Neuronal stem cell (in vitro differentiated cells): ENCODE measurements at regions not wholly inside any gene's neighbourhood (a gene's known extent, or its start where the extent isn't known, plus 50 kb on each side); places are given as distances from the start of the nearest gene placed in this dataset.

Experiments
- DNase-seq: peaks from one replicate; pipeline ENCODE4 v3.0.0-alpha.2; 2013; ENCODE audit warnings: low spot score
- H2AFZ ChIP-seq: one replicate; pipeline ENCODE4 v1.6.1; 2013; ENCODE audit warnings: mild to moderate bottlenecking, low read length, inconsistent platforms
- H2AK5ac ChIP-seq: 2 replicates; pipeline ENCODE4 v1.6.1; 2013; ENCODE audit warnings: low read depth, mild to moderate bottlenecking, inconsistent platforms, low read length, moderate library complexity, mixed read lengths
- H2BK120ac ChIP-seq: 2 replicates; pipeline ENCODE4 v1.6.1; 2013; ENCODE audit warnings: low read depth, mild to moderate bottlenecking, inconsistent platforms, low read length, moderate library complexity, mixed read lengths
- H2BK12ac ChIP-seq: one replicate; pipeline ENCODE4 v1.6.1; 2013; ENCODE audit warnings: low read length, inconsistent platforms
- H2BK15ac ChIP-seq: 2 replicates; pipeline ENCODE4 v1.6.1; 2013; ENCODE audit warnings: mild to moderate bottlenecking, low read length, inconsistent platforms, mixed read lengths
- H2BK5ac ChIP-seq: one replicate; pipeline ENCODE4 v1.6.1; 2013; ENCODE audit warnings: inconsistent platforms, mild to moderate bottlenecking, low read length, moderate library complexity
- H3K14ac ChIP-seq: one replicate; pipeline ENCODE4 v1.6.1; 2013; ENCODE audit warnings: low read length, inconsistent platforms
- H3K18ac ChIP-seq: 2 replicates; pipeline ENCODE4 v1.6.1; 2013; ENCODE audit warnings: low read length, inconsistent platforms
- H3K23ac ChIP-seq: 2 replicates; pipeline ENCODE4 v1.6.1; 2013; ENCODE audit warnings: low read depth, mild to moderate bottlenecking, mixed read lengths, low read length, inconsistent platforms; ENCODE audit not compliant: poor library complexity
- H3K27ac ChIP-seq: replicated peaks from 3 replicates; pipeline ENCODE4 v1.5.1; 2013; ENCODE audit warnings: low read length, inconsistent platforms
- H3K27me3 ChIP-seq, 3 experiments: 2 replicates each; pipeline ENCODE4 v1.6.1; 2013; ENCODE audit warnings: low read length in 3 of 3, mild to moderate bottlenecking in 2 of 3, inconsistent platforms in 1 of 3, low read depth in 1 of 3, mixed read lengths in 1 of 3, moderate library complexity in 1 of 3; ENCODE audit not compliant: control insufficient read depth in 3 of 3, insufficient read depth in 3 of 3
- H3K36me3 ChIP-seq, 2 donors: replicated peaks in 1 of 2; 2 replicates each; pipeline ENCODE4 v1.6.1; 2013; ENCODE audit warnings: low read length in 2 of 2; ENCODE audit not compliant: control insufficient read depth in 2 of 2, insufficient read depth in 2 of 2
- H3K4ac ChIP-seq: 2 replicates; pipeline ENCODE4 v1.6.1; 2013; ENCODE audit warnings: inconsistent platforms, mild to moderate bottlenecking, low read length, moderate library complexity
- H3K4me1 ChIP-seq, 2 donors: 1 replicate in 1 of 2; 2 replicates in 1 of 2; pipeline ENCODE4 v1.6.1; 2013; ENCODE audit warnings: low read length in 2 of 2, low read depth in 1 of 2; ENCODE audit not compliant: control insufficient read depth in 2 of 2, insufficient read depth in 1 of 2
- H3K4me2 ChIP-seq: one replicate; pipeline ENCODE4 v1.6.1; 2013; ENCODE audit warnings: mild to moderate bottlenecking, low read length, inconsistent platforms; ENCODE audit not compliant: insufficient read depth, poor library complexity, severe bottlenecking
- H3K4me3 ChIP-seq, 2 donors: 2 replicates each; pipeline ENCODE4 v1.5.1; 2013; ENCODE audit warnings: low read length in 2 of 2, mild to moderate bottlenecking in 2 of 2, inconsistent platforms in 1 of 2, moderate library complexity in 1 of 2
- H3K79me1 ChIP-seq: one replicate; pipeline ENCODE4 v1.6.1; 2013; ENCODE audit warnings: low read depth, mild to moderate bottlenecking, inconsistent platforms, low read length, moderate library complexity
- H3K9ac ChIP-seq: one replicate; pipeline ENCODE4 v1.6.1; 2013; ENCODE audit warnings: mild to moderate bottlenecking, low read depth, low read length, inconsistent platforms; ENCODE audit not compliant: poor library complexity
- H3K9me3 ChIP-seq, 2 donors: replicated peaks in 1 of 2; 2 replicates each; pipeline versions ENCODE3 to v1.6.1; 2013; ENCODE audit warnings: low read length in 2 of 2, mild to moderate bottlenecking in 2 of 2, inconsistent platforms in 1 of 2, low read depth in 1 of 2, mixed read lengths in 1 of 2, moderate library complexity in 1 of 2; ENCODE audit not compliant: control insufficient read depth in 2 of 2, insufficient read depth in 1 of 2
- H4K8ac ChIP-seq: one replicate; pipeline ENCODE4 v1.6.1; 2013; ENCODE audit warnings: low read depth, mild to moderate bottlenecking, inconsistent platforms, low read length, moderate library complexity
- H4K91ac ChIP-seq: one replicate; pipeline ENCODE4 v1.6.1; 2013; ENCODE audit warnings: low read length, low read depth, mild to moderate bottlenecking, inconsistent platforms; ENCODE audit not compliant: poor library complexity
- WGBS, 2 donors: extraction: QIAGEN DNeasy Blood & Tissue Kit; methylation state at CpG; one replicate each; pipeline ENCODE4 v1.1.7; 2013; ENCODE audit warnings: missing lambda C conversion rate in 2 of 2, mixed read lengths in 1 of 2; ENCODE audit not compliant: insufficient read length in 2 of 2, insufficient replicate concordance in 1 of 2; ENCODE audit errors: extremely low coverage in 2 of 2; 5-methylcytosine and 5-hydroxymethylcytosine counted together

DNA sequence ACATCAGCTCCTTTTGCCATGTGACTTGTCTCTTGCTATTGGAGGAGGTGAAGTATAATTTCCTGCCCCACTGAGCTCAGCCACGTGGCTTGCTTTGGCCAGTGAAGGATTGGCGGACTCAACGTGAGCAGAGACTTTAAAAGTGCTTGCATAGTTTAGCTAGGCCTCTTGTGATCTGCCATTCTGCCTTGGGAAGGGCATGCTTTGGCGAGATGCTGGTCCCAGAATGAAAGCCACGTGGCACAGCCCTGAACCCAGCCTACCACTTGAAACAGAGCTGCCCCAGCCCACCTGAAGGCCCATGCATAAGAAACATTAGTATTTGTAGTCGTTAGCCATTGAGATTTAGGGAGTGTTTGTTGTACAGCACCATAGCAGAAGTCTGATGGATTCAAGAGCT lies 148.2 kb downstream of the TMEM132E start:
- Histone ChIP-seq H4K8ac (no peak overlapping the region), H3K27me3 (peaks cover 0 to 4% (median 0%) of the 10 kb centered on the region in 3 experiments), H3K14ac (no peak overlapping the region), H3K4ac (no peak overlapping the region), H3K4me2 (no peak overlapping the region), H3K36me3 (no peaks in the 10 kb centered on the region), H3K9me3 (peaks cover 0 to 4% of the 10 kb centered on the region in 2 donors), H3K4me3 (peak overlapping the region in 1 of 2 donors; percentile 5), H3K18ac (no peak overlapping the region), H2BK15ac (no peak overlapping the region), H3K23ac (no peak overlapping the region), H2AK5ac (no peak overlapping the region), H3K9ac (no peak overlapping the region), H4K91ac (no peak overlapping the region), H2BK120ac (no peak overlapping the region), H2BK5ac (no peak overlapping the region), H2AFZ (no peak overlapping the region), H2BK12ac (no peak overlapping the region), H3K79me1 (no peaks in the 10 kb centered on the region), H3K4me1 (no peaks in the 10 kb centered on the region), H3K27ac (no peak overlapping the region)
- DNase-seq = no peak
- no CpG with 5 or more reads among the region's 6 CpGs for WGBS, 2 donors

DNA sequence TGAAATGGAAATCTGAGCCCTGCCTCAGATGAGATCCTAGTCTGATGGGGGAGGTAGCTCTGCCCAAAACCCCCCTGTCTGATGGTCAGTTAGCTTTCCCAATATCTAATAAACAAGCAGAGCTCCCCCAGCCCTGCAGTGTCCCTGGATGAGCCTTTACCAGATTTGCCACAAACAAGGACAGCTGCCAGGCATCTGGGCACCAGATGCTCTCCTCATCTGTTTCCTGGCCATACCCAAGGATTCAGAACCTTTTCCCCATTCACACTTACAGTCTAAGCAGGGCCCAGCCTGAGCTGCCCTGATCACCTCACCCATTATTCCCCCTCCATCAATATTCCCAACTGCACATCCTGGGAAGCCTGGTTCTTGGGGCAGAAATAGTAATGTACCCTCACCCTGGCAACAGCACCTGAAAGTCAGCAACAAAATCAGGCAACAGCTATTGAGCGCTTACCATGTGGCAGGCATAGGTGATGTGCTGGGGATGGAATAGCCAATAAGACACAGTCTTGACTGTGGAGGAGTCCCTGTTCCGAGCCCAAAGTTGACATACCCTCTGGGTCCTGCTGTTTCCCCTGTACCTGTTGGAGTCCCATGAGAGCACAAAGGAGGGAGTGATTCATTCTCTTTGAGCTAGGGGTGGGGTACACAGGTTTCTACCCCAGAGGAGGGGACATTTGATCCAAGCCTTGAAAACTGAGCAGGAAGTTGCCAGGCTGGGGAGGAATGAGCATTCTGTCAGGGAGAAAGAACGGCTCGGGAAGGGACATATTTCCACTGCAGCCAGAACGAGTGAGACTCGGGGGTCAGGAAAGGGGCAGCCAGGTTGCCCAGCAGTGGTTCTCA lies 147.4 kb downstream of the TMEM132E start:
- DNase-seq = no peak
- Histone ChIP-seq H3K36me3 (no peaks in the 10 kb centered on the region), H3K27me3 (peaks cover 0 to 6% (median 0%) of the 10 kb centered on the region in 3 experiments), H3K4me2 (no peak overlapping the region), H2BK120ac (no peak overlapping the region), H3K9me3 (peaks cover 0 to 4% of the 10 kb centered on the region in 2 donors), H2BK5ac (no peak overlapping the region), H3K23ac (no peak overlapping the region), H3K4me1 (no peaks in the 10 kb centered on the region), H3K79me1 (no peaks in the 10 kb centered on the region), H2BK15ac (no peak overlapping the region), H2BK12ac (no peak overlapping the region), H3K4me3 (no peak overlapping the region), H3K14ac (no peak overlapping the region), H3K4ac (no peak overlapping the region), H4K91ac (no peak overlapping the region), H3K27ac (no peak overlapping the region), H3K18ac (no peak overlapping the region), H2AK5ac (no peak overlapping the region), H2AFZ (no peak overlapping the region), H3K9ac (no peak overlapping the region), H4K8ac (no peak overlapping the region)
- no CpG with 5 or more reads among the region's 6 CpGs for WGBS, 2 donors

DNA sequence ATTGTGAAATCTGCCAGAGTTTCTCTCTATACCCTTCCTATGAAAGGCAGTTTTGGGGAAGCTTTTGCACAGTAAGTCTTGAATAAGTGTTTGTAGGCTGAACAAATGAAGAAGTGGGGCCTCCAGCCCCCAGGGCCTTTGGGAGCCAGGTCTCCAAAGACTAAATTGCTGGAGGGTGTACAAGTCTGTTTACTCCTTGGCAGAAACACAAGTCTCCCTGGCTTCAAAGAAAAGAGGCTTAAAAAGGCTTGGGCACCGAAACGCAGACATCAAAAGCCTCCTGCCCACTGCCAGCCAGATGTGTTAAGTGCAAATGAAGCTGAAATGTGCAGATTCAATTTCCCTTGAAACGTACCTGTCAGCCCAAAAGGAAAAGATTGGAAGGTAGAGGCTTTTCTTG lies 146.3 kb downstream of the TMEM132E start:
- H2BK15ac ChIP-seq = no peak overlapping the region
- no peak overlapping the region for H4K91ac ChIP-seq
- no peak overlapping the region for H3K23ac ChIP-seq
- no peaks in the 10 kb centered on the region for H3K4me1 ChIP-seq
- H3K9me3 ChIP-seq = no peaks in the 10 kb centered on the region
- H3K27me3 ChIP-seq = peaks cover 0 to 7% (median 0%) of the 10 kb centered on the region in 3 experiments
- H3K18ac ChIP-seq = no peak overlapping the region
- no CpG with 5 or more reads among the region's 3 CpGs for whole genome bisulfite sequencing, 2 donors
- no peak overlapping the region for H2BK5ac ChIP-seq
- no peak for DNase-seq
- no peak overlapping the region for H3K4ac ChIP-seq
- H2BK12ac ChIP-seq = no peak overlapping the region
- H3K14ac ChIP-seq = no peak overlapping the region
- H2BK120ac ChIP-seq = no peak overlapping the region
- H3K4me2 ChIP-seq = no peak overlapping the region
- no peak overlapping the region for H2AFZ ChIP-seq
- H3K4me3 ChIP-seq = no peak overlapping the region
- no peak overlapping the region for H2AK5ac ChIP-seq
- H3K36me3 ChIP-seq = no peaks in the 10 kb centered on the region
- H4K8ac ChIP-seq = no peak overlapping the region
- no peaks in the 10 kb centered on the region for H3K79me1 ChIP-seq
- H3K27ac ChIP-seq = no peak overlapping the region
- no peak overlapping the region for H3K9ac ChIP-seq

DNA sequence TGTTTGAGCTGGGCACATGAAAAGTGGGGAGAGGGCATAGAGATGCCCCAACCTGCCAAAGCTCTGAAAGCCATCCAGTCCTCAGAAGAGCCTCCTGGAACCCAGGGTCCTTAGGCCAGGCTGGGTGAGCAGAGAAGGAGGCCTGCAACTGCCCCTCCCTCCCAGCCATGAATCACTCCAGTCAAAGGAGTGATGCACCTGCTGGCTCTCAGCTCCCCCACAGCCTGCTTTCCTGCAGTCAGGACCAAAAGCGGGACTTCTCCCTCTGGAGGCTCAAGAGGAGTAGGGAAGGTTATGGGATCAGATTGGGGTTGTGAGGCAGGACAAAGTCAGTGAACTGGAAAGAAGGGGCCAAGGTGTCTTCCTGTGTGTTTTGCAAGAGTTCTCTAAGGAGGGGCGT lies 145.6 kb downstream of the TMEM132E start:
- Histone ChIP-seq H3K9me3 (no peaks in the 10 kb centered on the region), H4K8ac (no peak overlapping the region), H2BK12ac (no peak overlapping the region), H3K4me2 (no peak overlapping the region), H3K4me1 (no peaks in the 10 kb centered on the region), H2BK15ac (no peak overlapping the region), H3K18ac (no peak overlapping the region), H3K14ac (no peak overlapping the region), H2BK120ac (no peak overlapping the region), H3K4me3 (no peak overlapping the region), H3K4ac (no peak overlapping the region), H3K23ac (no peak overlapping the region), H3K36me3 (no peaks in the 10 kb centered on the region), H3K27me3 (peaks cover 0 to 7% (median 0%) of the 10 kb centered on the region in 3 experiments), H3K27ac (no peak overlapping the region), H4K91ac (no peak overlapping the region), H2BK5ac (no peak overlapping the region), H3K9ac (no peak overlapping the region), H2AK5ac (no peak overlapping the region), H3K79me1 (no peaks in the 10 kb centered on the region), H2AFZ (no peak overlapping the region)
- DNase-seq = no peak
- no CpG with 5 or more reads among the region's 2 CpGs for WGBS, 2 donors
